Smooth muscle cell (in vitro differentiated cells): ENCODE measurements at regions not wholly inside any gene's neighbourhood (a gene's known extent, or its start where the extent isn't known, plus 50 kb on each side); places are given as distances from the start of the nearest gene placed in this dataset.

ENCODE experiments used
- DNase-seq: peaks from one replicate; lab custom pipeline; 2025; ENCODE audit not compliant: unreplicated experiment; lab: John Stamatoyannopoulos, UW
- H2AFZ ChIP-seq: fragments of 200-600 bp; sonication (generic); 2 replicates; pipeline ENCODE4 v1.6.0; 2016; ENCODE audit warnings: antibody characterized with exemption, low read depth, mild to moderate bottlenecking
- H3F3A ChIP-seq: fragments of 200-600 bp; sonication (generic); 2 replicates; pipeline ENCODE4 v1.6.0; 2017; ENCODE audit warnings: antibody characterized with exemption, low read depth
- H3K27ac ChIP-seq: fragments of 200-600 bp; sonication (generic); 2 replicates; pipeline ENCODE4 v1.5.1; 2016; ENCODE audit warnings: low read depth, mild to moderate bottlenecking
- H3K27me3 ChIP-seq: fragments of 200-600 bp; sonication (generic); 2 replicates; pipeline ENCODE4 v1.6.1; 2016; ENCODE audit warnings: low read depth, mild to moderate bottlenecking
- H3K36me3 ChIP-seq: fragments of 200-600 bp; sonication (generic); 2 replicates; pipeline ENCODE4 v1.5.1; 2016; ENCODE audit warnings: low read depth
- H3K4me1 ChIP-seq: fragments of 200-600 bp; sonication (generic); 2 replicates; pipeline ENCODE4 v1.5.1; 2016; ENCODE audit warnings: low read depth
- H3K4me2 ChIP-seq: fragments of 200-600 bp; sonication (generic); 2 replicates; pipeline ENCODE4 v1.6.0; 2016; ENCODE audit warnings: mild to moderate bottlenecking
- H3K4me3 ChIP-seq: fragments of 200-600 bp; sonication (generic); 2 replicates; pipeline ENCODE4 v1.5.1; 2016; ENCODE audit warnings: mild to moderate bottlenecking
- H3K79me2 ChIP-seq: fragments of 200-600 bp; sonication (generic); 2 replicates; pipeline ENCODE4 v1.6.0; 2016; ENCODE audit warnings: low read depth, mild to moderate bottlenecking
- H3K9ac ChIP-seq: fragments of 200-600 bp; sonication (generic); 2 replicates; pipeline ENCODE4 v1.6.0; 2016; ENCODE audit warnings: low read depth
- H3K9me3 ChIP-seq: fragments of 200-600 bp; sonication (generic); replicated peaks from 2 replicates; pipeline ENCODE4 v1.5.1; 2016; ENCODE audit warnings: low read depth
- H4K20me1 ChIP-seq: fragments of 200-600 bp; sonication (generic); 2 replicates; pipeline ENCODE4 v1.6.0; 2016; ENCODE audit warnings: low read depth
- CTCF ChIP-seq: fragments of 200-600 bp; sonication (generic); IDR thresholded peaks from 2 replicates; pipeline ENCODE4 v1.5.1; 2017; ENCODE audit warnings: borderline replicate concordance, mild to moderate bottlenecking, antibody characterized with exemption; ENCODE audit not compliant: insufficient read depth, poor library complexity, severe bottlenecking
- WGBS: methylation state at CpG from one replicate; pipeline ENCODE4 v1.1.7; 2016; ENCODE audit warnings: low lambda C conversion rate; 5-methylcytosine and 5-hydroxymethylcytosine counted together

DNA sequence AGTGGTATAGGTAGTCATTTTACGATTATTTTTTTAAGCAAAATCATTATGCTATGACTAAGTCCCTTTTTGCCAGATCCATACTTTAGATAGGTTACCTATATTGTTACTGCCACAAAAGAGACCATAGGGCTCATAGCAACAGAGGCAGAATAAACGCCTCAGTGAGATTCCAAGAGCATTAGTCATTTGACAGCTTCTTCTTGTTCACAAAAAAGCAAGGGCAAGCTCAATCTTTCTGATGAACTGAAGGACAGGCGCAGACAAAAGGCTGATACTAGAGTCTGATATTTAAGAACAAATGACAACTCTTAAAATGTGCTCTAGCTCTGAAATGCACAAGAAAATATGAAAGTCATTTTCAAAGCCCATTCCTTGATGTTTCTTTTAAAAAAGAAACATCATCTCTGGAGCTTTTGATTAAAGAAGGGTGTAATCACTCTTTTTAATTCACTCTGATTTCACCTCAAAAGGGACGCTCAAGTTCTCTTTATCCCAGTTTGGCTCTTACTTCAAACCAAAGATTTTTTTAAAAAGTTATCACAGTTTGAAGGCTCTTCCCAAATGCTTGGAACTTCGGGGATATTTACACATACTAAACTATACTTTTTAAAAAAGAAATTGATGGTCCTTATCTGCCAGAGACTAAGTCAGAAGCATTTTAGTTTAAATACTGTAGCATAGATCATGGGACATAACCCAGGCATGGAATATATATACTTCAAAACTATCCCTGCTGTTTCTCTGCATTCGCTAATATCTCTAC lies 187.2 kb downstream of the EFNB2 start:
- peaks cover 25% of the 10 kb centered on the region for H3K4me1 ChIP-seq
- H3K27ac ChIP-seq, result peak overlapping the region; percentile 73
- peaks cover 20% of the 10 kb centered on the region for H3K27me3 ChIP-seq
- H3K9me3 ChIP-seq, result no peaks in the 10 kb centered on the region
- peak overlapping the region; percentile 49 for H3K4me3 ChIP-seq
- no peaks in the 10 kb centered on the region for H3K79me2 ChIP-seq
- 31% methylated on average over 6 of the region's 6 CpGs for WGBS
- peak overlapping the region; percentile 87 for H3K4me2 ChIP-seq
- TF ChIP-seq CTCF, result no peak
- H3K36me3 ChIP-seq, result no peaks in the 10 kb centered on the region
- no peak overlapping the region for H2AFZ ChIP-seq
- H3F3A ChIP-seq, result peaks cover 5% of the 10 kb centered on the region
- peak overlapping the region; percentile 72 for H3K9ac ChIP-seq
- DNase-seq, result no peak
- H4K20me1 ChIP-seq, result no peaks in the 10 kb centered on the region

GRCh38 chr13:106344342-106344741 lies 191.1 kb downstream of the EFNB2 start:
- no peaks in the 10 kb centered on the region for H3K9me3 ChIP-seq
- peaks cover 13% of the 10 kb centered on the region for H3K4me1 ChIP-seq
- no peak for TF ChIP-seq CTCF
- peak overlapping the region; percentile 52 for H3K9ac ChIP-seq
- no peaks in the 10 kb centered on the region for H4K20me1 ChIP-seq
- H3K36me3 ChIP-seq, result peaks cover 6% of the 10 kb centered on the region
- H3K4me3 ChIP-seq, result peak overlapping the region; percentile 44
- H3K27me3 ChIP-seq, result peaks cover 10% of the 10 kb centered on the region
- 18% methylated on average over 2 of the region's 2 CpGs for whole genome bisulfite sequencing
- peak overlapping the region; percentile 79 for H3K4me2 ChIP-seq
- peak overlapping the region; percentile 25 for H3K27ac ChIP-seq
- peaks cover 5% of the 10 kb centered on the region for H3F3A ChIP-seq
- peak overlapping the region; percentile 91 for H2AFZ ChIP-seq
- H3K79me2 ChIP-seq, result no peaks in the 10 kb centered on the region
- no peak for DNase-seq

DNA sequence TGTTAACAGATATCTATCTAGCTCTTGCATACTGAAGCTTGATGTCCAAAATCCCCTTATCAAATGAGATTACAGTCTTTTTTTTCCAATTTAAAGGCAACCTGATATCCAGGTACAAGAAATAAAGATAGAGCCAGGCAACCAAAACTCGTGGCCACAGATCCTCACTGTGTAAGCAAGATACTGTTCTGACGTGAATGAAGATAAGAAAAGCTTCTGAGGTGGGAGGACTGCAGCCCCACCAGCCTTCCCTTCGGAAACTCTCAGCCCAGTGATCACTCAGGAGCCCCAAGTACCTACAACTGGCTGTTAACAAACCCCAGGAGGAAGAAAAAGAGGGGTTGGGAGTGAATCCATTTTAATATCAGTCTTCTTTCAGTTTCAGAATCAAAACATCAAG lies 191.6 kb downstream of the EFNB2 start:
- Histone ChIP-seq H3K4me1 (peaks cover 8% of the 10 kb centered on the region), H3K4me2 (peak overlapping the region; percentile 79), H3K27ac (peak overlapping the region; percentile 25), H3K79me2 (no peaks in the 10 kb centered on the region), H4K20me1 (no peaks in the 10 kb centered on the region), H3K4me3 (peak overlapping the region; percentile 44), H3K9me3 (no peaks in the 10 kb centered on the region), H3F3A (peaks cover 5% of the 10 kb centered on the region), H3K27me3 (peaks cover 5% of the 10 kb centered on the region), H3K36me3 (peaks cover 6% of the 10 kb centered on the region), H3K9ac (peak overlapping the region; percentile 52), H2AFZ (peak overlapping the region; percentile 91)
- WGBS, result 3% methylated on average over 3 of the region's 3 CpGs
- no peak for DNase-seq
- TF ChIP-seq CTCF, result no peak

DNA sequence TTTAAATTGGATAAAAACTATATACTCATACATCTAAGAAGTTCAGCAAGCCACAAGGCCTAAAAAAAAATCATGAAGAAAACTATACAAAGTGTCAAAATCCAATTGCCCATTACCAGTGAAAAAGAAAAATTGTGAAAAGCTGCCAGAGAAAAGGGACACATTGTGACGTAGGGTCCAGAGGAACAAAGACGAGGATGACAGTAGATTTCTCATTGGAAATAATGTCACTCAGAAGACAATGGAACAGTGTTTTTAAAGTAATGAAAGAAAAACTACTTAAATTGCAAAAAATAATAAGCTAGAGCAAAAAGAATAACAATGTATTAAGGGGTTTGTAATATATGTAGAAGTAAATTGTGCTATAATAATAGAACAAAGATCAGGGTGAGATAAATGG lies 195.2 kb downstream of the EFNB2 start:
- no peak overlapping the region for H2AFZ ChIP-seq
- H3K36me3 ChIP-seq, result peaks cover 6% of the 10 kb centered on the region
- DNase-seq, result no peak
- no peak overlapping the region for H3K9ac ChIP-seq
- H3K27me3 ChIP-seq, result no peaks in the 10 kb centered on the region
- 94% methylated on average over 2 of the region's 2 CpGs for WGBS
- no peak overlapping the region for H3K4me3 ChIP-seq
- H4K20me1 ChIP-seq, result no peaks in the 10 kb centered on the region
- no peak overlapping the region for H3K27ac ChIP-seq
- no peak overlapping the region for H3K4me2 ChIP-seq
- TF ChIP-seq CTCF, result no peak
- H3F3A ChIP-seq, result peaks cover 5% of the 10 kb centered on the region
- H3K79me2 ChIP-seq, result no peaks in the 10 kb centered on the region
- no peaks in the 10 kb centered on the region for H3K4me1 ChIP-seq
- H3K9me3 ChIP-seq, result no peaks in the 10 kb centered on the region
